ENCODE measurements at regions not wholly inside any gene's neighbourhood (a gene's known extent, or its start where the extent isn't known, plus 50 kb on each side); places are given as distances from the start of the nearest gene placed in this dataset.

GRCh38 chr15:70226337-70226980 lies 128.7 kb upstream of the TLE3 start:
- no peak for TF ChIP-seq CTCF (conservative IDR thresholded peaks at IDR 0.05; ENCODE audit: low read depth, low read length)
- DNase-seq (ENCODE audit: low read depth), result no peak
- no peak overlapping the region for H3K4me3 ChIP-seq (ENCODE audit: low read length)

GRCh38 chr15:70225416-70225815 lies 127.7 kb upstream of the TLE3 start:
- DNase-seq (ENCODE audit: low read depth), result no peak
- no peak overlapping the region for H3K4me3 ChIP-seq (ENCODE audit: low read length)
- TF ChIP-seq CTCF (conservative IDR thresholded peaks at IDR 0.05; ENCODE audit: low read depth, low read length), result no peak

GRCh38 chr15:70222606-70223005 lies 124.9 kb upstream of the TLE3 start:
- H3K4me3 ChIP-seq (ENCODE audit: low read length), result no peak overlapping the region
- no peak for DNase-seq (ENCODE audit: low read depth)
- no peak for TF ChIP-seq CTCF (conservative IDR thresholded peaks at IDR 0.05; ENCODE audit: low read depth, low read length)

- TF ChIP-seq CTCF (conservative IDR thresholded peaks at IDR 0.05; ENCODE audit: low read depth, low read length), result no peak
- H3K4me3 ChIP-seq (ENCODE audit: low read length), result no peak overlapping the region
- DNase-seq (ENCODE audit: low read depth), result no peak
These were observed 122.9 kb upstream of the TLE3 start for GRCh38 chr15:70220490-70221096.

GRCh38 chr15:70219966-70220365 lies 122.2 kb upstream of the TLE3 start:
- DNase-seq (ENCODE audit: low read depth), result no peak
- TF ChIP-seq CTCF (conservative IDR thresholded peaks at IDR 0.05; ENCODE audit: low read depth, low read length), result no peak
- no peak overlapping the region for H3K4me3 ChIP-seq (ENCODE audit: low read length)

GRCh38 chr15:70219256-70219895 lies 121.7 kb upstream of the TLE3 start:
- no peak overlapping the region for H3K4me3 ChIP-seq (ENCODE audit: low read length)
- TF ChIP-seq CTCF (conservative IDR thresholded peaks at IDR 0.05; ENCODE audit: low read depth, low read length), result no peak
- DNase-seq (ENCODE audit: low read depth), result no peak
